ENCODE measurements at regions not wholly inside any gene's neighbourhood (a gene's known extent, or its start where the extent isn't known, plus 50 kb on each side); places are given as distances from the start of the nearest gene placed in this dataset.

DNA sequence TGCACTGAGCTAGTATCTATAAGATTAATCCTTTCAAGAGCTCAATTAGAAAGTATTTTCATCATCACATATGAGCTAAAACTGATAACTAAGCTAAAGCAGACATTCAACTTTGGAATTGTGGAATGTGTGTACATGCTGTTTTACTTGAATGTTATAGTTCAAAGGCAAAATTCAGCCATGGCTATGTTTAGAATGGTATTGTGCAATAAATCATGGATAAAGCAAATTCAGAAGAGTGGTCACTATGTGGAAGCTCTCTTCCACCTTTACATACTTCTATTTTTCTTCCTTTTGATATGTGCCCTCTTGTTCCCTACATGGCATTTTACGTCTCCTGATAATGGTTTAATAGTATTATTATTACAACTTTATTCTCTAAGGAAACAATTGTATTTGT is 1366.3 kb upstream of the LRRTM1 start:
- TF ChIP-seq, protein P1, sequence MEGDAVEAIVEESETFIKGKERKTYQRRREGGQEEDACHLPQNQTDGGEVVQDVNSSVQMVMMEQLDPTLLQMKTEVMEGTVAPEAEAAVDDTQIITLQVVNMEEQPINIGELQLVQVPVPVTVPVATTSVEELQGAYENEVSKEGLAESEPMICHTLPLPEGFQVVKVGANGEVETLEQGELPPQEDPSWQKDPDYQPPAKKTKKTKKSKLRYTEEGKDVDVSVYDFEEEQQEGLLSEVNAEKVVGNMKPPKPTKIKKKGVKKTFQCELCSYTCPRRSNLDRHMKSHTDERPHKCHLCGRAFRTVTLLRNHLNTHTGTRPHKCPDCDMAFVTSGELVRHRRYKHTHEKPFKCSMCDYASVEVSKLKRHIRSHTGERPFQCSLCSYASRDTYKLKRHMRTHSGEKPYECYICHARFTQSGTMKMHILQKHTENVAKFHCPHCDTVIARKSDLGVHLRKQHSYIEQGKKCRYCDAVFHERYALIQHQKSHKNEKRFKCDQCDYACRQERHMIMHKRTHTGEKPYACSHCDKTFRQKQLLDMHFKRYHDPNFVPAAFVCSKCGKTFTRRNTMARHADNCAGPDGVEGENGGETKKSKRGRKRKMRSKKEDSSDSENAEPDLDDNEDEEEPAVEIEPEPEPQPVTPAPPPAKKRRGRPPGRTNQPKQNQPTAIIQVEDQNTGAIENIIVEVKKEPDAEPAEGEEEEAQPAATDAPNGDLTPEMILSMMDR (IDR thresholded peaks at IDR 0.05; ENCODE audit: extremely low read depth, missing control alignments): no peak
- no peak for DNase-seq (ENCODE audit: low spot score)

DNA sequence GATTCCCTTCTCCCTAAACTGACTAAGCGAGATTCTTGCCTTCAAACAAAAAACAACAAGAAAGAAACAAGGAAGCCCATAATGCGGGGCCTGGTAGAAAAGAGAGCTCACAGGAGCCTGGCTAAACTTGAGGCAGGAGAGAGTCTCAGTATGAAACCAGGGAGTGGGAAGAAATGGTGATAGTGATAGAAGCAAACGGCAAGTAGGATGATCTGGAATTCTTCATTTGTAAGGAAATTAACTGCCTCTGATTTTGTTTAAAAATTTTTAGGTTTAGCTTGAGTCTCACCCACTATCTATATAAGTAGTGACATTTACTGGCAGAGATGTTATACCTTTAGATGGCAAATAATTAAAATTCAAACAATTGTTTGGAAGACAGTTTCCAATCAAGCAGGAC is 1356.5 kb upstream of the LRRTM1 start:
- TF ChIP-seq, protein P1 (IDR thresholded peaks at IDR 0.05; ENCODE audit: extremely low read depth, missing control alignments): no peak
- DNase-seq (ENCODE audit: low spot score): no peak

DNA sequence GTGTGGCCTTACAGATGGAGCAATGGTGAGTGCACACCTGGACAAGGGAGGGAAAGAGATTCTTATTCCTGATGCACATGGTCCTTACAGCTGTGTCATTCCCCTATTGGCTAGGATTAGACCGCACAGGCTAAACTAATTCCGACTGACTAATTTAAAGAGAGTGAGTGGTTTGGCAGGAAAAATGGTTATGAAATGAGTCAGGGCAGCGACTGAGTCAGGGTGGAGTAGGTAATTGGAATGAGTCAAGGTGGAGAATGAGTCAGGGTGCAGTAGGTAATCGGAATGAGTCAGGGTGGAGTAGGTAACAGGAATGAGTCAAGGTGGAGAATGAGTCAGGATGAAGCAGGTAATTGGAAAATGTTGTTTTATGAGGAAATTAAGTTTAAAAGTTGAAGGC is 1353.7 kb upstream of the LRRTM1 start:
- TF ChIP-seq, protein P1 (IDR thresholded peaks at IDR 0.05; ENCODE audit: extremely low read depth, missing control alignments): no peak
- no peak for DNase-seq (ENCODE audit: low spot score)

DNA sequence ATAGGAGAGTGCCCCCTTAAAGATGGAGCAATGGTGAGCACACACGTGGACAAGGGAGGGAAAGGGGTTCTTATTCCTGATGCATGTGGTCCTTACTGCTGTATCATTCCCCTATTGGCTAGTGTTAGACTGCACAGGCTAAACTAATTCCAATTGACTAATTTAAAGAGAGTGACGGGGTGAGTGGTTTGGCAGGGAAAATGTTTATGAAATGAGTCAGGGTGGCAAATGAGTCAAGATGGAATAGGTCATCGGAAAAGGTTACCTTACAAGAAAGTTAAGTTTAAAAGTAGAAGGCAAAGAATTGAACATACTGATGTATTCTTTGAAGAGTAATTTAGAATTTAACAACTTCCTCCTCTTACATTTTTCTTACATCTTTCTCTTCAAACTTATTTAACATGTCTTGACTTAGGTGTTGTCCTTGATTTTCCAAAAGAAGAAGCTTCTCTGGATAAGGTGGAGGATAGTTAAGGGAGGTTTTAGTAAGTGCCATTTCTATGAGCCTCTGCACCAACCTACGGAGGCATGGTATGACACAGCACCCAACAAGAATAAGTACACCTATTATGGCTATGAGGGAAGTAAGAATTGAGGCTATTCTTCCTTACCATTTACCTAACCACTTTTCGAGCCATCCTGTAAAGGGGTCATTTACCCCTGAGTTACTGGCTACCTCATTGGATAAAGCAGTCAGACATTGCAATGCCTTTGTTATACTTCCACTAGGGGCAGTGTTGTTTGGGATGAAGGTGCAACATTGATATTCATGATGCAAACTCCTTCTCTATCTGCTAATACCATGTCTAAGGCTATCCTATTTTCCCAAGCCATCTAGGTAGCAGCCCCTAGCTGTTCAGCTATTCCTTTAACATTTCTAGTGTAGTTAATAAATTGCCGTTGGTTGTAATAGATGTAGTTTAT is 1345.8 kb upstream of the LRRTM1 start:
- TF ChIP-seq, protein P1 (IDR thresholded peaks at IDR 0.05; ENCODE audit: extremely low read depth, missing control alignments): no peak
- no peak for DNase-seq (ENCODE audit: low spot score)

DNA sequence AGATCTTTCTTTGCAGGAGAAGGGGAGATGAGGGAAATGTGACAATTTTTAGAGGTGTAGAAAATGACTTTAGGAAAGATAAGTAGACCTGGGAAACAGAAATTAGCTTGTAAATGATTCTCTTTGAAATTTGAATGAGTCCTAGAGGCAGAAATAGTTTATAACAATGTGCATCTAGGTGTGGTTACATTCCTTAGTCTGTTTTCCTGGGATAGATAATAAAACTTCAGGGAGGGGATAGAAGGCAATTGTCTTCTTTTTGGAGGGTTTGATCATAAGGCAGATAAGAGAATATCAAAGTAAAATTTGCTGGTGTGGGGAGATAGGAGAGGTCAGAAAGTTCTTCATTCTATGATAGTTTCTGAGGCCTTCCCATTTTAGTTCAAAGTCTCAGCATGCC is 1344.3 kb upstream of the LRRTM1 start:
- DNase-seq (ENCODE audit: low spot score): no peak

DNA sequence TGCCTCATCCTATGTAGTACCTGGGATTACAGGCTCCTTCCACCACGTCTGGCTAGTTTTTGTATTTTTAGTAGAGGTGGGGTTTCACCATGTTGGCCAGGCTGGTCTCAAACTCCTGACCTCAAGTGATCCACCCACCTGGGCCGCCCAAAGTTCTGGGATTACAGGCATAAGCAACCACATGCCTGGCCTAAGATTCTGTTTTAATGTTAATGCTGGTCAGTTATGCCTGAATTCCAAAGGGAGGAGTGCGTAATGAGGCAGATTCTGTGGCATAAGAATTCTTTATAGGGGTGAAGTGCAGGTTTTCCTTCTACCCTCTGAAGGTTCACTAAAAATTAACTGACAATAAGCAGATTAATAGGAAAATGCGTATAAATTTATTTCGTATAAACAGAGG is 1343.8 kb upstream of the LRRTM1 start:
- DNase-seq (ENCODE audit: low spot score): no peak
- TF ChIP-seq, protein P1 (IDR thresholded peaks at IDR 0.05; ENCODE audit: extremely low read depth, missing control alignments): no peak

More for the DNA sequence above, 1344.3 kb upstream of the LRRTM1 start:
- TF ChIP-seq, protein P1 (IDR thresholded peaks at IDR 0.05; ENCODE audit: extremely low read depth, missing control alignments): no peak

DNA sequence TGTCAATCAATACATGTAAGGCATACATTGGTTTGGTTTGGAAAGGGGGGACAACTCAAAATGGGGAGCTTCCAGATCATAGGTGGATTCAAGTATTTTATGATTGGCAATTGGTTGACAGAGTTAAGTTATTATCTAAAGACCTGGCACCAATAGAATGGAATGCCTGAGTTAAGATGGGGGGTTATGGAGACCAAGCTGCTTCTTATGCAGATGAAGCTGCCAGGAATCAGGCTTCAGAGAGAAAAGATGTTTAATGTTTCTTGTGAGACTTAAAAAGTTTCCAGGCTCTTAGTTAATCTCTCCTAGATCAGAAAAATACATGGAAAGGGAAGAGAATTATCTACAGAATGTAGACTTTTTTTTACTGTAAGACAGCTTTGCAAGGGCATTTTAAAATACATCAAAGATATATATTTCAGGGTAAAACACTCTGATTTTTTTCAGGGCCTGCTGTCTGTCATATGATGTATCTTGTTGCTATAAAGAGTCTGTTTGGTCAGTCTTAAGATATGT is 1343.2 kb upstream of the LRRTM1 start:
- DNase-seq (ENCODE audit: low spot score): no peak
- TF ChIP-seq, protein P1 (IDR thresholded peaks at IDR 0.05; ENCODE audit: extremely low read depth, missing control alignments): no peak

Measured in GM20000 (cell line).